SJSA1 (cell line): ENCODE measurements at regions not wholly inside any gene's neighbourhood (a gene's known extent, or its start where the extent isn't known, plus 50 kb on each side); places are given as distances from the start of the nearest gene placed in this dataset.
"Not testable (repeated sequence)": the region's sequence is repeated elsewhere in the genome, so short reads cannot be mapped to it uniquely, and the experiment has no call there.

Experiments
- DNase-seq, 2 experiments: peaks; one replicate each; pipeline ENCODE4 v3.0.0-alpha.2; 2015 to 2020; ENCODE audit warnings: low spot score in 2 of 2, low read depth in 1 of 2
- H3K27ac ChIP-seq: fragments of 250-450 bp; sonication (Bioruptor Pico); 2 replicates; pipeline ENCODE4 v1.5.1; 2020; ENCODE audit warnings: mild to moderate bottlenecking, moderate library complexity
- H3K27me3 ChIP-seq: fragments of 250-450 bp; sonication (Bioruptor Pico); replicated peaks from 2 replicates; pipeline ENCODE4 v1.5.1; 2020; ENCODE audit warnings: mild to moderate bottlenecking, moderate library complexity
- H3K36me3 ChIP-seq: fragments of 250-450 bp; sonication (Bioruptor Pico); 2 replicates; pipeline ENCODE4 v1.5.1; 2020; ENCODE audit warnings: mild to moderate bottlenecking
- H3K4me1 ChIP-seq: fragments of 250-450 bp; sonication (Bioruptor Pico); replicated peaks from 2 replicates; pipeline ENCODE4 v1.6.1; 2021; ENCODE audit warnings: mild to moderate bottlenecking
- H3K4me3 ChIP-seq: fragments of 250-450 bp; sonication (Bioruptor Pico); 2 replicates; pipeline ENCODE4 v1.5.1; 2020; ENCODE audit warnings: mild to moderate bottlenecking
- H3K9me3 ChIP-seq: fragments of 250-450 bp; sonication (Bioruptor Pico); replicated peaks from 2 replicates; pipeline ENCODE4 v1.5.1; 2020; ENCODE audit warnings: mild to moderate bottlenecking

GRCh38 chr9:88826771-88827181, 164.5 kb upstream of the S1PR3 start:
- Histone ChIP-seq H3K4me3 (no peak overlapping the region), H3K9me3 (no peaks in the 10 kb centered on the region), H3K27me3 (no peaks in the 10 kb centered on the region), H3K27ac (no peak overlapping the region), H3K36me3 (no peaks in the 10 kb centered on the region), H3K4me1 (no peaks in the 10 kb centered on the region)
- no peak for DNase-seq

- Histone ChIP-seq H3K4me3 (no peak overlapping the region), H3K27ac (no peak overlapping the region)
Observed at GRCh38 chr9:88828018-88828417, 163.2 kb upstream of the S1PR3 start.

GRCh38 chr9:88828492-88828974, 162.7 kb upstream of the S1PR3 start:
- DNase-seq: no peak
- Histone ChIP-seq H3K27me3 (no peaks in the 10 kb centered on the region), H3K9me3 (no peaks in the 10 kb centered on the region), H3K4me3 (no peak overlapping the region), H3K27ac (no peak overlapping the region), H3K36me3 (no peaks in the 10 kb centered on the region), H3K4me1 (no peaks in the 10 kb centered on the region)

More at GRCh38 chr9:88828018-88828417, 163.2 kb upstream of the S1PR3 start:
- no peaks in the 10 kb centered on the region for H3K27me3 ChIP-seq
- no peaks in the 10 kb centered on the region for H3K4me1 ChIP-seq
- H3K9me3 ChIP-seq: no peaks in the 10 kb centered on the region
- no peaks in the 10 kb centered on the region for H3K36me3 ChIP-seq
- no peak for DNase-seq

GRCh38 chr9:88829276-88829675, 162.0 kb upstream of the S1PR3 start:
- H3K4me1 ChIP-seq: no peaks in the 10 kb centered on the region
- DNase-seq: no peak
- no peak overlapping the region for H3K4me3 ChIP-seq
- H3K36me3 ChIP-seq: no peaks in the 10 kb centered on the region
- H3K9me3 ChIP-seq: no peaks in the 10 kb centered on the region
- no peaks in the 10 kb centered on the region for H3K27me3 ChIP-seq
- H3K27ac ChIP-seq: no peak overlapping the region

GRCh38 chr9:88831713-88832407, 159.4 kb upstream of the S1PR3 start:
- Histone ChIP-seq H3K27ac (no peak overlapping the region), H3K36me3 (no peaks in the 10 kb centered on the region), H3K4me1 (peaks cover 4% of the 10 kb centered on the region), H3K4me3 (no peak overlapping the region), H3K9me3 (no peaks in the 10 kb centered on the region), H3K27me3 (no peaks in the 10 kb centered on the region)
- no peak for DNase-seq

DNA sequence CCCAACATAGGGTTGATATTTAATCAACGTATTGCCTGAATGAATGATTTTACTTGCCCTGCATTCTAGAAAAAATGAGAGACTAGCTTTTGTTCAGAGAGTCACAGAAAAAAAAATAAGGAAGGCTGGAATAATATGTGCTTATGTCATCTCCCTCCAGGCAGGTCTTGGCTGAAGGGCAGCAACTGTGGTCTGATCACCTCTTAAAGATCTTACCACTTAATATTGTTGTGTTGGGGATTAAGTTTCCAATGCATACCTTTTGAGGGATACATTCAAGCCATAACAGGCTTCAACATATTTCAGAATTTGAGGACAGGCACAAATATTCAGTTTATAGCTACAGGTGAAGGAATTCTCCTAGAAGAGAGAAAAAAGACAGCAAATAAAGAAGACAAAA, 157.3 kb upstream of the S1PR3 start:
- peaks cover 4% of the 10 kb centered on the region for H3K4me1 ChIP-seq
- no peak for DNase-seq
- H3K4me3 ChIP-seq: no peak overlapping the region
- H3K9me3 ChIP-seq: no peaks in the 10 kb centered on the region
- H3K36me3 ChIP-seq: no peaks in the 10 kb centered on the region
- H3K27me3 ChIP-seq: no peaks in the 10 kb centered on the region
- no peak overlapping the region for H3K27ac ChIP-seq

- Histone ChIP-seq H3K4me3 (no peak overlapping the region), H3K36me3 (no peaks in the 10 kb centered on the region), H3K9me3 (no peaks in the 10 kb centered on the region), H3K27me3 (no peaks in the 10 kb centered on the region), H3K27ac (no peak overlapping the region), H3K4me1 (peaks cover 4% of the 10 kb centered on the region)
- peak in 1 of 2 experiments; percentile 46 for DNase-seq
Observed at GRCh38 chr9:88835038-88835466, 156.2 kb upstream of the S1PR3 start.

DNA sequence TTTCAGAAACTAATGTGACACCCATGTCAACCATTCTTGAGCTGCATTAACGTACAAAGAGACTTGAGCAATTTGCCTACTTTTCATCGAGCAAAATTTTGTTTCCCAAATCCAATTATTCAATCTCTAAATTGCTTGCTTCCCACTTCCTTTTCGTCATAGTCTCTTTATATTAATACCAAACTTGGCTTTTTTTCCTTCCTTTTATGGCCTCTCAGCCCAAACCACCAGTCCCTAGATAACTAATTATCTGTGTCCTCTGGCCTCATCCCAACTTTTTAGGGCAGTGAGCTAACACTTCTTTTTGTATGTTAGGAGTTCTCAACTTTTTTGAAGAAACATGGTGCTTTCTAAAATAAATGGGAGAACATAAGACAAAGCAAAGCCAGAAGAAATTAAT, 155.5 kb upstream of the S1PR3 start:
- no peaks in the 10 kb centered on the region for H3K9me3 ChIP-seq
- H3K4me3 ChIP-seq: no peak overlapping the region

DNA sequence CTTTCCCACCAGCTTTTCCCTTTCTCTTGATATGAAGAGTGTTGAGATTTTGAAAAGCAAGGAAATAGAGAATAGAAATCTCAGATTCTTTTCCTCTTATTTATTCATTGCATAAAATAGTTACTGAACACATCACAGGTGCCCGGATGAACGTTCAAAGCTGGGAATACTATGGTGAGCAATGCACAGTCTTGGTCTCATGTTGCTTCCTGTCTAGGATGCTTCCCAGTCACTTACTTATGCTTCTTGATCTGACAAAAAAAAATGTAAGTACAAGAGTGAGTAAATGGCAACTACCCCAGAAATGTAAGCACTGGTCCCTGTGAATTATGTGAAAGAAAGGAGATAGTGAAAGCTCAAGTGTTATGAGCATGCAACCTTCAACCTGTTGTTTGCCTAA, 153.5 kb upstream of the S1PR3 start:
- no peak overlapping the region for H3K27ac ChIP-seq
- no peak overlapping the region for H3K4me3 ChIP-seq
- no peaks in the 10 kb centered on the region for H3K27me3 ChIP-seq
- H3K9me3 ChIP-seq: no peaks in the 10 kb centered on the region
- DNase-seq: no peak
- H3K36me3 ChIP-seq: no peaks in the 10 kb centered on the region
- peaks cover 4% of the 10 kb centered on the region for H3K4me1 ChIP-seq

More for the DNA sequence above, 155.5 kb upstream of the S1PR3 start:
- Histone ChIP-seq H3K4me1 (peaks cover 4% of the 10 kb centered on the region), H3K27me3 (no peaks in the 10 kb centered on the region), H3K36me3 (no peaks in the 10 kb centered on the region), H3K27ac (no peak overlapping the region)
- DNase-seq: no peak

GRCh38 chr9:88849878-88850277, 141.4 kb upstream of the S1PR3 start:
- H3K4me1 ChIP-seq: peaks cover 13% of the 10 kb centered on the region
- H3K4me3 ChIP-seq, H3K27ac ChIP-seq, H3K9me3 ChIP-seq, DNase-seq, H3K36me3 ChIP-seq, H3K27me3 ChIP-seq: not testable (repeated sequence)

DNA sequence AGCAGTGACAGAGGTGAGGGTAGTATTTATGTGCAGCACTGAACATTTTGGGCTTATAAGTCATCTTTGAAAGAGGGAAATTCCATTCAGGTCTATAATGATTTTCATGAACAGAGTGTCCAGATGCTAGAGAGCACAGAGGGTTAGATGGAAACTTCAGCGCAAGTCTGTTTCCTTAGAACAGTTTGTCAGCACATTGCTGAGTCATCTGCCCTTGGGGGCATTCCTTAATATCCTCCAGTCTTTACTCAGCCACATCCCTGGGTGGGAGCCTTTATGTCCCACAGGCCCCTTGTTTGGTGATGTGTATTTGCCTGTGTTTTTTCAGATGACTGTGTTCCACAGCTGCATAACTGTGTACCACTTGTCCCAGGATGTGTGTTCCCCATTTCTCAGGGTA, 138.5 kb upstream of the S1PR3 start:
- Histone ChIP-seq H3K9me3 (0 out of 2 replicates have a peak, but pooled peaks cover 3% of the 10 kb centered on the region), H3K27ac (peak overlapping the region; percentile 25), H3K36me3 (no peaks in the 10 kb centered on the region), H3K4me1 (peaks cover 13% of the 10 kb centered on the region), H3K27me3 (no peaks in the 10 kb centered on the region), H3K4me3 (no peak overlapping the region)
- DNase-seq: peak; percentile 78 to 90

DNA sequence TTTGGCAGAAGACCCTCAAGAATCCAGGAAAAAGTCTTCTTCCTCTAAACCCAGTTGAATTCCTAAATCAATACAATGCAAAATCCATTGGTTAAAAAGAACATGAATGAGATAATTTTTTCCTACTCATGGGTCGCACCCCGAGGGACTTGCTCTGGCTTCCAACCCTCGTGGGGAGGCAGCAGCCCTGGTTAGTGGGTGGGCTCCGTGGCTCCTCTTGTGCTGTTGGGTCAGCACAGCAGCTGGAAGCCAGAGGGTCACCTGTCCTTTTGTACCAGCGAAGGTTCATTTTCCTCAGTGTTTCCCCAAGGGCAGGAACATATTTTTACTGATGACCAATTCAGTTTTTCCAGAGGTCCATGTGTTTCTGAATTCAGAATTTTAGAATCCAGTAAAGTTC, 120.6 kb upstream of the S1PR3 start:
- no peaks in the 10 kb centered on the region for H3K27me3 ChIP-seq
- H3K4me1 ChIP-seq: no peaks in the 10 kb centered on the region
- H3K9me3 ChIP-seq: no peaks in the 10 kb centered on the region
- no peak overlapping the region for H3K4me3 ChIP-seq
- DNase-seq: no peak
- no peak overlapping the region for H3K27ac ChIP-seq
- H3K36me3 ChIP-seq: no peaks in the 10 kb centered on the region

GRCh38 chr9:88871669-88872068, 119.6 kb upstream of the S1PR3 start:
- no peaks in the 10 kb centered on the region for H3K27me3 ChIP-seq
- DNase-seq: no peak
- H3K4me3 ChIP-seq: no peak overlapping the region
- no peaks in the 10 kb centered on the region for H3K4me1 ChIP-seq
- no peak overlapping the region for H3K27ac ChIP-seq
- no peaks in the 10 kb centered on the region for H3K9me3 ChIP-seq
- H3K36me3 ChIP-seq: no peaks in the 10 kb centered on the region

DNA sequence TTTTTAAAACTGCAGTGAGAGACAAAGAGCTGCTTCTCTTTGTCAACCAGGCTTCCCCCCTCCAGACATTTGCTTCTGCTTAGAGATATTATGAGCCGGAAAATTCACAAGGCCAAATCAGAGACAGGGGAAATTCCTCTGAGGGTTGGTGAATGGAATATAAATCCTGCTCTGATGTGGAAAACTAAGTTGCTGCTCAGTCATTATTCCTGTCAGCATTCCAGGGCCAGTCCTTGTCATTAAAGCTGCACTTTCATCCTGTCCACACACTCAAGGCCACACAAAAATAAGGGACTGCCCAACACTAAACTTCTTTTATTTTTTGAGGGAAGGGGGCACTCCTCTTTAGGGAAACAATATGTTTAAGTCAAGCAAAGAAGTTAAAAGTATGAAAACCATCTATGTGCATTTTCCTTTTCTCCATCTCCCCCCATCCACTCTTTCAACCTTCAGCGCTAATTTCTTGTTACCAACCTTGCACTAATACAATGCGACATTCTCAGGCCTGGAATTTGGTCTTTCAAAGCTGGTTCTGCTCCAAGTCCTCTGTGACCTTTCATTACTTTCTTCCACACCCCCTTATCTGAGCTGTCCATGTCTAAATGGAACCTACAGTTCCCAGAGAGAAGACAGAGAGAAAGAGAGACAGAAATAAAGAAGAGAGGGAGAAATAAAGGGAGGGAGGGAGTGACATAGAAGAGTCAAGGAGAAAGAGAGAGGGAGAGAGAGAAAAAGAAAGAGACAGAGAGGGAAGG, 118.9 kb upstream of the S1PR3 start:
- H3K4me3 ChIP-seq: no peak overlapping the region
- DNase-seq: no peak
- no peaks in the 10 kb centered on the region for H3K36me3 ChIP-seq
- H3K27me3 ChIP-seq: no peaks in the 10 kb centered on the region
- H3K9me3 ChIP-seq: no peaks in the 10 kb centered on the region
- no peak overlapping the region for H3K27ac ChIP-seq
- no peaks in the 10 kb centered on the region for H3K4me1 ChIP-seq
